ENCODE measurements at regions not wholly inside any gene's neighbourhood (a gene's known extent, or its start where the extent isn't known, plus 50 kb on each side); places are given as distances from the start of the nearest gene placed in this dataset.

- DNase-seq (ENCODE audit: low spot score) = no peak
- CTCF ChIA-PET = no interaction called here
- TF ChIP-seq CTCF (conservative IDR thresholded peaks at IDR 0.05; ENCODE audit: low read depth) = no peak
- H3K27ac ChIP-seq = no peak overlapping the region
- POLR2A ChIA-PET (ENCODE audit: low non-redundant PET) = no interaction called here
These were observed 207.1 kb upstream of the SLITRK6 start for GRCh38 chr13:86006317-86006716.

- POLR2A ChIA-PET (ENCODE audit: low non-redundant PET) = no interaction called here
- no peak for DNase-seq (ENCODE audit: low spot score)
- CTCF ChIA-PET = no interaction called here
- TF ChIP-seq CTCF (conservative IDR thresholded peaks at IDR 0.05; ENCODE audit: low read depth) = no peak
- no peak overlapping the region for H3K27ac ChIP-seq
These were observed 203.8 kb upstream of the SLITRK6 start for GRCh38 chr13:86003029-86003428.

- DNase-seq (ENCODE audit: low spot score) = no peak
- POLR2A ChIA-PET (ENCODE audit: low non-redundant PET) = no interaction called here
- TF ChIP-seq CTCF (conservative IDR thresholded peaks at IDR 0.05; ENCODE audit: low read depth) = no peak
- CTCF ChIA-PET = no interaction called here
- no peak overlapping the region for H3K27ac ChIP-seq
These were observed 201.3 kb upstream of the SLITRK6 start for GRCh38 chr13:86000546-86000945.

- no peak overlapping the region for H3K27ac ChIP-seq
- CTCF ChIA-PET = no interaction called here
- DNase-seq (ENCODE audit: low spot score) = no peak
- TF ChIP-seq CTCF (conservative IDR thresholded peaks at IDR 0.05; ENCODE audit: low read depth) = no peak
- POLR2A ChIA-PET (ENCODE audit: low non-redundant PET) = no interaction called here
These were observed 198.4 kb upstream of the SLITRK6 start for GRCh38 chr13:85997587-85997986.

- TF ChIP-seq CTCF (conservative IDR thresholded peaks at IDR 0.05; ENCODE audit: low read depth) = no peak
- ChIA-PET CTCF (interaction anchor here (0.6 kb wide), 1 partner anchor 978 kb away, joined by 4 read pairs; no protein-coding TSS in a partner anchor), POLR2A (ENCODE audit: low non-redundant PET) (no interaction called here)
- DNase-seq (ENCODE audit: low spot score) = no peak
- H3K27ac ChIP-seq = no peak overlapping the region
These were observed 196.7 kb upstream of the SLITRK6 start for GRCh38 chr13:85995788-85996418.

GRCh38 chr13:85993567-85993966, 194.3 kb upstream of the SLITRK6 start:
- no peak for DNase-seq (ENCODE audit: low spot score)
- CTCF ChIA-PET = no interaction called here
- POLR2A ChIA-PET (ENCODE audit: low non-redundant PET) = no interaction called here
- no peak for TF ChIP-seq CTCF (conservative IDR thresholded peaks at IDR 0.05; ENCODE audit: low read depth)
- H3K27ac ChIP-seq = no peak overlapping the region

All from RWPE1 (cell line).